ENCODE measurements at regions not wholly inside any gene's neighbourhood (a gene's known extent, or its start where the extent isn't known, plus 50 kb on each side); places are given as distances from the start of the nearest gene placed in this dataset.

- DNase-seq: no peak
Measured at GRCh38 chr12:124627956-124628355, 60.5 kb upstream of the NCOR2 start.

- DNase-seq: no peak
Measured at GRCh38 chr12:124626971-124627411, 59.6 kb upstream of the NCOR2 start.

GRCh38 chr12:124625867-124626675 is 58.7 kb upstream of the NCOR2 start:
- DNase-seq: no peak

GRCh38 chr12:124624823-124625222 is 57.4 kb upstream of the NCOR2 start:
- DNase-seq: no peak

GRCh38 chr12:124623344-124624035 is 56.1 kb upstream of the NCOR2 start:
- DNase-seq: no peak

- DNase-seq: no peak
Measured at GRCh38 chr12:124622764-124623163, 55.4 kb upstream of the NCOR2 start.

GRCh38 chr12:124622331-124622730 is 54.9 kb upstream of the NCOR2 start:
- DNase-seq: no peak

- no peak for DNase-seq
Measured at GRCh38 chr12:124621296-124621660, 53.9 kb upstream of the NCOR2 start.

GRCh38 chr12:124620606-124621295 is 53.3 kb upstream of the NCOR2 start:
- DNase-seq: no peak

- no peak for DNase-seq
Measured at GRCh38 chr12:124618291-124618902, 51.0 kb upstream of the NCOR2 start.

- peak; percentile 12 for DNase-seq
Measured at GRCh38 chr12:124617615-124618014, 50.2 kb upstream of the NCOR2 start.

Measured in NCI-H2081 treated with DMSO at 0.1 percent for 48 hours (cell line).